IMR-90 (cell line): ENCODE measurements at regions not wholly inside any gene's neighbourhood (a gene's known extent, or its start where the extent isn't known, plus 50 kb on each side); places are given as distances from the start of the nearest gene placed in this dataset.

Experiments
- ATAC-seq: fragments of 200-7000 bp; cut with Tn5 transposase; 2 replicates; pipeline ENCODE4 v1.9.1; 2020; ENCODE audit warnings: low read depth, mild to moderate bottlenecking, moderate library complexity
- BruUV-seq: library from RNA; stranded (reverse); fragments of 400-500 nt; replicated peaks from 2 replicates; lab custom pipeline; 2021; lab: Mats Ljungman, UMichigan
- CTCF ChIA-PET: fragments of 300-600 bp; formaldehyde crosslinking; extraction: SDS; loops from one replicate; lab custom pipeline; 2021; ENCODE audit warnings: antibody characterized with exemption; lab: Yijun Ruan, JAX
- POLR2A ChIA-PET: fragments of 300-600 bp; sonication (Branson Sonifier 250); formaldehyde crosslinking; loops from one replicate; lab custom pipeline; 2022; ENCODE audit warnings: antibody characterized with exemption; ENCODE audit not compliant: unreplicated experiment; lab: Charles Lee
- DNase-seq: peaks from one replicate; pipeline ENCODE4 v3.0.0; 2013
- H2AFZ ChIP-seq: replicated peaks from 2 replicates; pipeline ENCODE3; 2013; ENCODE audit warnings: low read length, mild to moderate bottlenecking; ENCODE audit not compliant: poor library complexity
- H2AK5ac ChIP-seq: 2 replicates; pipeline ENCODE4 v1.6.1; 2013; ENCODE audit warnings: low read depth, low read length, inconsistent platforms
- H2AK9ac ChIP-seq: replicated peaks from 2 replicates; pipeline ENCODE3; 2013; ENCODE audit warnings: mild to moderate bottlenecking, low read depth, low read length, moderate library complexity; ENCODE audit not compliant: poor library complexity
- H2BK120ac ChIP-seq: 2 replicates; pipeline ENCODE4 v1.6.1; 2013; ENCODE audit warnings: low read depth, low read length, inconsistent platforms
- H2BK15ac ChIP-seq: 3 replicates; pipeline ENCODE4 v1.6.1; 2013; ENCODE audit warnings: low read depth, low read length, inconsistent platforms
- H2BK20ac ChIP-seq: 2 replicates; pipeline ENCODE4 v1.6.1; 2013; ENCODE audit warnings: low read depth, mild to moderate bottlenecking, inconsistent platforms, low read length, moderate library complexity
- H2BK5ac ChIP-seq: 2 replicates; pipeline ENCODE4 v1.6.1; 2013; ENCODE audit warnings: mild to moderate bottlenecking, low read depth, low read length, inconsistent platforms; ENCODE audit not compliant: poor library complexity, severe bottlenecking
- H3K14ac ChIP-seq: replicated peaks from 2 replicates; pipeline ENCODE4 v1.6.1; 2013; ENCODE audit warnings: low read depth, low read length, inconsistent platforms
- H3K18ac ChIP-seq: 2 replicates; pipeline ENCODE4 v1.6.1; 2013; ENCODE audit warnings: low read depth, low read length, control low read depth
- H3K23ac ChIP-seq: 2 replicates; pipeline ENCODE4 v1.6.1; 2013; ENCODE audit warnings: low read depth, low read length, inconsistent platforms
- H3K27ac ChIP-seq: 2 replicates; pipeline ENCODE4 v1.5.1; 2013; ENCODE audit warnings: mild to moderate bottlenecking, control low read depth, low read length; ENCODE audit not compliant: insufficient read depth
- H3K27me3 ChIP-seq: 2 replicates; pipeline ENCODE4 v1.6.1; 2013; ENCODE audit warnings: low read length; ENCODE audit not compliant: control insufficient read depth, insufficient read depth
- H3K36me3 ChIP-seq: 2 replicates; pipeline ENCODE4 v1.6.1; 2013; ENCODE audit warnings: low read length, mixed read lengths; ENCODE audit not compliant: control insufficient read depth, insufficient read depth
- H3K4ac ChIP-seq: 2 replicates; pipeline ENCODE4 v1.6.1; 2013; ENCODE audit warnings: low read depth, low read length, inconsistent platforms
- H3K4me1 ChIP-seq: 2 replicates; pipeline ENCODE4 v1.6.1; 2013; ENCODE audit warnings: low read length, mixed read lengths; ENCODE audit not compliant: control insufficient read depth, insufficient read depth
- H3K4me2 ChIP-seq: 2 replicates; pipeline ENCODE4 v1.6.1; 2013; ENCODE audit warnings: low read depth, mild to moderate bottlenecking, control low read depth, low read length, moderate library complexity
- H3K4me3 ChIP-seq: 2 replicates; pipeline ENCODE4 v1.5.1; 2013; ENCODE audit warnings: low read depth, mild to moderate bottlenecking, control low read depth, low read length, moderate library complexity; ENCODE audit not compliant: insufficient read depth
- H3K56ac ChIP-seq: 2 replicates; pipeline ENCODE4 v1.6.1; 2013; ENCODE audit warnings: low read length, inconsistent platforms; ENCODE audit not compliant: insufficient read depth; ENCODE audit errors: extremely low read depth
- H3K79me1 ChIP-seq, 2 experiments: 2 replicates each; pipeline ENCODE4 v1.6.1; 2013; ENCODE audit warnings: low read length in 2 of 2, inconsistent platforms in 1 of 2, low read depth in 1 of 2
- H3K9ac ChIP-seq: 2 replicates; pipeline ENCODE4 v1.6.1; 2013; ENCODE audit warnings: low read depth, low read length, control low read depth
- H3K9me1 ChIP-seq: 2 replicates; pipeline ENCODE4 v1.6.1; 2013; ENCODE audit warnings: low read length, inconsistent platforms; ENCODE audit not compliant: insufficient read depth
- H3K9me3 ChIP-seq: 2 replicates; pipeline ENCODE4 v1.6.1; 2013; ENCODE audit warnings: low read length; ENCODE audit not compliant: control insufficient read depth, insufficient read depth
- H4K20me1 ChIP-seq: 2 replicates; pipeline ENCODE4 v1.6.1; 2013; ENCODE audit warnings: low read length, inconsistent platforms; ENCODE audit not compliant: insufficient read depth
- H4K5ac ChIP-seq: 2 replicates; pipeline ENCODE4 v1.6.1; 2013; ENCODE audit warnings: mild to moderate bottlenecking, low read depth, low read length, control low read depth
- H4K8ac ChIP-seq, 2 experiments: 2 replicates each; pipeline ENCODE4 v1.6.1; 2013; ENCODE audit warnings: low read depth in 2 of 2, low read length in 2 of 2, control low read depth in 1 of 2, inconsistent platforms in 1 of 2
- H4K91ac ChIP-seq: 2 replicates; pipeline ENCODE4 v1.6.1; 2013; ENCODE audit warnings: low read depth, low read length, inconsistent platforms; ENCODE audit not compliant: insufficient read depth
- BHLHE40 ChIP-seq: fragments of 150-350 bp; IDR thresholded peaks from 2 replicates; pipeline ENCODE4 v1.6.1; 2016; ENCODE audit warnings: mild to moderate bottlenecking, low read depth, low read length
- CEBPB ChIP-seq: IDR thresholded peaks from 2 replicates; pipeline ENCODE4 v1.6.1; 2012; ENCODE audit warnings: low read depth, low read length, improper control_type of control experiment
- CHD1 ChIP-seq: IDR thresholded peaks from 2 replicates; pipeline ENCODE4 v1.6.1; 2012; ENCODE audit warnings: low read depth, low read length, improper control_type of control experiment
- CTCF ChIP-seq: conservative IDR thresholded peaks from 2 replicates; pipeline ENCODE4 v1.5.1; 2012; ENCODE audit warnings: mild to moderate bottlenecking, low read depth, low read length, improper control_type of control experiment
- ELK1 ChIP-seq: fragments of 150-350 bp; IDR thresholded peaks from 2 replicates; pipeline ENCODE4 v1.6.1; 2016; ENCODE audit warnings: low read depth, mild to moderate bottlenecking, low read length, moderate library complexity, borderline replicate concordance
- FOS ChIP-seq: fragments of 150-350 bp; IDR thresholded peaks from 2 replicates; pipeline ENCODE4 v1.6.1; 2016; ENCODE audit warnings: low read depth, low read length
- MAFK ChIP-seq: IDR thresholded peaks from 2 replicates; pipeline ENCODE4 v1.6.1; 2012; ENCODE audit warnings: low read depth, low read length, improper control_type of control experiment
- MAZ ChIP-seq: IDR thresholded peaks from 2 replicates; pipeline ENCODE4 v1.6.1; 2012; ENCODE audit warnings: low read depth, mild to moderate bottlenecking, low read length, improper control_type of control experiment, moderate library complexity, borderline replicate concordance
- MXI1 ChIP-seq: IDR thresholded peaks from 2 replicates; pipeline ENCODE4 v1.6.1; 2012; ENCODE audit warnings: low read depth, mild to moderate bottlenecking, low read length, moderate library complexity, borderline replicate concordance
- NFE2L2 ChIP-seq: fragments of 150-350 bp; IDR thresholded peaks from 2 replicates; pipeline ENCODE4 v1.6.1; 2016; ENCODE audit warnings: low read depth, mild to moderate bottlenecking, low read length
- POLR2A ChIP-seq: IDR thresholded peaks from 2 replicates; pipeline ENCODE4 v1.6.1; 2012; ENCODE audit warnings: mild to moderate bottlenecking, low read depth, low read length
- RAD21 ChIP-seq: IDR thresholded peaks from 2 replicates; pipeline ENCODE4 v1.6.1; 2012; ENCODE audit warnings: low read length, improper control_type of control experiment
- RCOR1 ChIP-seq: IDR thresholded peaks from 2 replicates; pipeline ENCODE4 v1.6.1; 2012; ENCODE audit warnings: mild to moderate bottlenecking, low read length, improper control_type of control experiment; ENCODE audit not compliant: insufficient replicate concordance
- RFX5 ChIP-seq: IDR thresholded peaks from 2 replicates; pipeline ENCODE4 v1.8.0; 2012; ENCODE audit warnings: low read depth, mild to moderate bottlenecking, low read length, moderate library complexity
- SMC3 ChIP-seq: fragments of 150-350 bp; IDR thresholded peaks from 2 replicates; pipeline ENCODE4 v1.6.1; 2016; ENCODE audit warnings: low read depth, mild to moderate bottlenecking, antibody characterized with exemption, low read length, moderate library complexity
- WGBS, 2 experiments: methylation state at CpG; one replicate each; pipeline versions ENCODE4 v1.1.5 to v1.1.7; 2013; ENCODE audit warnings: missing lambda C conversion rate in 2 of 2; ENCODE audit not compliant: insufficient read length in 1 of 2; ENCODE audit errors: extremely low coverage in 2 of 2; 5-methylcytosine and 5-hydroxymethylcytosine counted together
- dilution Hi-C: fragments of 300-500 bp; cut with HindIII; formaldehyde crosslinking; loops from one replicate; pipeline ENCODE4 v1.14.3; 2018; ENCODE audit warnings: low sequenced_read_pairs; ENCODE audit not compliant: unreplicated experiment
- in situ Hi-C: fragments of 300-500 bp; cut with MboI; formaldehyde crosslinking; loops from 3 replicates; pipeline ENCODE4 v1.14.3; 2019; ENCODE audit warnings: low sequenced_read_pairs, inconsistent platforms, mixed read lengths
- intact Hi-C: fragments of 100-400 bp; cut with micrococcal nuclease; formaldehyde crosslinking; loops from 2 replicates; pipeline ENCODE4 v1.10.0; 2022
- TF ChIP-seq, protein P1 (sequence below): fragments of 150-350 bp; IDR thresholded peaks from 2 replicates; pipeline ENCODE4 v1.6.1; 2017; ENCODE audit warnings: mild to moderate bottlenecking, antibody characterized with exemption, low read length, low read depth

- H4K20me1 ChIP-seq = no peaks in the 10 kb centered on the region
- no peak for TF ChIP-seq BHLHE40
- no peak for TF ChIP-seq MXI1
- no peak for TF ChIP-seq NFE2L2
- no peak for TF ChIP-seq FOS
- no peak for TF ChIP-seq MAFK
- no peak for TF ChIP-seq RCOR1
- no peak for TF ChIP-seq SMC3
- no peak for TF ChIP-seq RAD21
- no peak for TF ChIP-seq CHD1
- TF ChIP-seq RFX5 = no peak
- TF ChIP-seq, protein P1, sequence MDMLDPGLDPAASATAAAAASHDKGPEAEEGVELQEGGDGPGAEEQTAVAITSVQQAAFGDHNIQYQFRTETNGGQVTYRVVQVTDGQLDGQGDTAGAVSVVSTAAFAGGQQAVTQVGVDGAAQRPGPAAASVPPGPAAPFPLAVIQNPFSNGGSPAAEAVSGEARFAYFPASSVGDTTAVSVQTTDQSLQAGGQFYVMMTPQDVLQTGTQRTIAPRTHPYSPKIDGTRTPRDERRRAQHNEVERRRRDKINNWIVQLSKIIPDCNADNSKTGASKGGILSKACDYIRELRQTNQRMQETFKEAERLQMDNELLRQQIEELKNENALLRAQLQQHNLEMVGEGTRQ = no peak
- no peak for TF ChIP-seq POLR2A
- TF ChIP-seq CTCF = no peak
- no peak for TF ChIP-seq CEBPB
- no peak for TF ChIP-seq ELK1
- TF ChIP-seq MAZ = no peak
- H3K9ac ChIP-seq = no peak overlapping the region
- no peak overlapping the region for H2AK5ac ChIP-seq
- no peak overlapping the region for H3K23ac ChIP-seq
- no peak overlapping the region for H3K4me2 ChIP-seq
- in situ Hi-C loops = no loop called here
- ChIA-PET POLR2A (no interaction called here), CTCF (no interaction called here)
- no peaks in the 10 kb centered on the region for H3K27me3 ChIP-seq
- H3K18ac ChIP-seq = no peak overlapping the region
- H3K56ac ChIP-seq = no peak overlapping the region
- H3K9me3 ChIP-seq = no peaks in the 10 kb centered on the region
- dilution Hi-C loops = no loop called here
- no peaks in the 10 kb centered on the region for H3K36me3 ChIP-seq
- no peak overlapping the region for H3K4me3 ChIP-seq
- no peak overlapping the region for H3K14ac ChIP-seq
- H2BK120ac ChIP-seq = no peak overlapping the region
- no peaks in the 10 kb centered on the region for H3K4me1 ChIP-seq
- intact Hi-C loops = no loop called here
- no peaks in the 10 kb centered on the region for H3K79me1 ChIP-seq
- no peak overlapping the region for H3K27ac ChIP-seq
- no peak for DNase-seq
- H2BK20ac ChIP-seq = no peak overlapping the region
- no peak for ATAC-seq
- H3K4ac ChIP-seq = no peak overlapping the region
- no peak overlapping the region for H2BK5ac ChIP-seq
- H4K5ac ChIP-seq = no peak overlapping the region
- no TSS peak for BruUV-seq
- H3K9me1 ChIP-seq = no peaks in the 10 kb centered on the region
- H2AK9ac ChIP-seq = no peak overlapping the region
- no peak overlapping the region for H2AFZ ChIP-seq
- no peak overlapping the region for H4K8ac ChIP-seq
- no peak overlapping the region for H4K91ac ChIP-seq
- WGBS, 2 experiments = no CpG with 5 or more reads among the region's 1 CpG
- H2BK15ac ChIP-seq = no peak overlapping the region
These were observed 111.8 kb downstream of the TUSC7 start for GRCh38 chr3:116821371-116821770.
